NCI-H2171 treated with DMSO at 0.1 percent for 48 hours (cell line): ENCODE measurements at regions not wholly inside any gene's neighbourhood (a gene's known extent, or its start where the extent isn't known, plus 50 kb on each side); places are given as distances from the start of the nearest gene placed in this dataset.

Experiments
- DNase-seq: peaks from one replicate; lab custom pipeline; 2025; lab: John Stamatoyannopoulos, UW

DNA sequence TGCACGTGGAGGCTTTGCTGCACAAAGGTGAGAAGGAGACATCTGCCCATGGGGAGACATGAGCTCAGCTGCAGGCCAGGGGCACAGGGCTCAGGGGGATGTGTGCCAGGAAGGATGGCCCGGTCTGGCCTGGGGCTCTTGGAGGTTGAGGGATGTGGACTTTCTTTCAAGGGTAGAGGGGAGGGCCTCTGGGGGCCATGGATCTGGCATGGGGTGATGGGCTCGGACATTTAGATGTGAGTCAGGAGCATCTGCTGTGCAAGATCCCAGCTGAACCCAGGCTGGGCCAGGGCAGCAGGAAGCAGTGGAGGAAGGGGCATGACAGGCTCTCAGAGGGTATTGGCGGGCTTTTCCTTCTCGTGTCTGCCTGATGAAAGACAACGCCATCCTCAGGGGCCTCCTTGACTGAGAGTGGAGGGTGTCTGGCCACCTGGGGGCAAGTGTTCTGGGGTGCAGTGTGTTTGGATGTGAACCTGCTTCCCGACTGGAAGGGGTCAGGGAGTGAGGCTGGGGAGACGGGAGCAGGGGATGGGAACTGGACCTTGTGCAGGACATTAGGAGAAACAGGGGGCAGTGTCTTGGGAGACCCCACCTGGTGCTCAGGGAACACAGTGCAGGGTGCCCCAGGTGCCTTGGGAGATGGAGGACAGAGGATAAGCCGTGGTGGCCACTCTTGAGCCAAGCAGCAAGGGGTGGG is 156.1 kb downstream of the ERMARD start:
- DNase-seq: no peak

DNA sequence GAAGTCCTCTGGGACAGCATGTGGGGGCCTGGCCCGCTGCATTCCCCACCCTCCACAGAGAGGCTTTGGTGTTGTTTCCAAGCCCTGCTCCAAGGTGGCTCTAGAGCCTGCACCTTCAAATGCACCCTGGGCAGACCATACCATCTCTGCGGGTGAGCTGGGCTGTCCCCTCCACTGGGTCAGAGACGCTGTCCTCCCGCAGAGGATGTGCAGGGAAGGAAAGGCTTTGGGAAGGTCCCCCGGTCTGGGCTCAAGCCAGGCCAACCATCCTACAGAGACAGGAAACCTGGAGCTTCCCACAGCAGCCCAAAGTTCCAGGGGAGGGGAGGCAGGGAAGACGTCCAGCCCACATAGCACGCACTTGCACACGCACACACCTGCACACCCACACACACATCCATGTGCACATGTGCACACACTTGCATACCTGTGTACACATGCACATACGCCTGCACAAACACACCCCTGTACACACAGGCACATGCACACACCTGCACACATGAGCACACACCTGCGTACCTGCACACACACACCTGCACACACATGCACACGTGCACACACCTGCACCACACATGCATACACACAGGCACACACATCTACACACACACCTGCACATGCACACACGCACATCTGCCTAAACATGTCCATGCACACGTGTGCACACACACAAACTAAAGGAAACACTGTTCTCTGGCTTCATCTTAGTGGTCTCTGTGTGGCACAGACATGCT is 155.4 kb downstream of the ERMARD start:
- DNase-seq: no peak

DNA sequence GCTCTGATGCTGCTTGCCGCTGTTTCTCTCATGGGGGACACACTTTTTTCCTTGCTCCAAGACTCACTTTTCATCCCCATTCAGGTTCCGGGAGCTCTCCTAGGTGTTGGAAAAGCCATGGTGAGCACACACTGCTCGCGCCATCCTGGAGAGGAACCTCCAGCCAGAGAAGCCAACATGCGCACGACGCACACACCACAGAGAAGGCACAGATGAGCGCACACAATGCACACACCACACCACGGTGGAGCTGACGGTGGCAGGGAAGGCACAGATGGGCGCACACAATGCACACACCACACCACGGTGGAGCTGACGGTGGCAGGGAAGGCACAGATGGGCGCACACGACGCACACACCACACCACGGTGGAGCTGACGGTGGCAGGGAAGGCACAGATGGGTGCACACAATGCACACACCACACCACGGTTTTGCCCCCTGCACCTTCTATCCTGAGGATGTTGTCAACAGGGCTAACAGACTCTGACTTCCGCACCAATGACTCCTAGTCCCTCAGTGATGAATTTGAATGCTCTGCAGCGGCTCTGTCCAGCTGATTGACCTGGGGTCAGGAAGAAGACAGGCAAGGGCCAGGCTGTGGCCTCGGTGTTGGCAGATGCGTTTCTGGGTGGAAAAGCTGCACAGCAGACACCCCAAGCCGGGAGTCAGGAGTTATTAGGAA is 154.7 kb downstream of the ERMARD start:
- no peak for DNase-seq

DNA sequence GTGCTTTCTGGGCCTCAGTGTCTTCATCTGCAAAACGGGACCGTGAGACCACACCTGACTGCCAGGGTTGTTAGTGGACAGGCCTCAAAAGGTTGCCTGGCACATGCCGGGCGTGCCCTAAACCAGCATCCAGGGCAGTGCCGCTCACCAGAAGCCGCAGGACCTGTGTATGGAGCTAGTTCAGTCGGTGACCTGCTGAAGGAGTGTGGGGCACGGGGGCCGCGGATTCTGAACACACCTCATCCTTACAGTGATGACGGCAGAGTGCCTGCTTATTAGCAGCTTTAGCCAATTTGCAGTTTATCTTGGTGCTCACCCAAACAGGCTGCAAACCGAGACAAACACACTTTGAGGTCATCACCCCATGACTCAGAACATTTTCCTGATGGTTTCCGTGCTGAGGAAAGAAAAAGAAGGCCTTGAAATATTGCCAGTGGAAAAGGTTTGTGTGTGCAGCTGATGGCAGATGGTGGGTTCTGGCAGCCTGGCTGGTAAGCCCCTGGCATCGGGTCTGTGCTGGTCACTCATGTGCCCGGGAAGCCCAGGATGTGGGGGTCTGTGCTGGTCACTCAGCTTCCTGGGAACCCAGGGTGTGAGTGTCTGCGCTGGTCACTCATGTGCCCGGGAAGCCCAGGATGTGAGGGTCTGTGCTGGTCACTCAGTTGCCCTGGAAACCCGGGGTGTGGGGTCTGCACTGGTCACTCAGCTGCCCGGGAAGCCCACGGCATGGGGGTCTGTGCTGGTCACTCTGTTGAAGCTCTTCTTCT is 153.8 kb downstream of the ERMARD start:
- DNase-seq: no peak

DNA sequence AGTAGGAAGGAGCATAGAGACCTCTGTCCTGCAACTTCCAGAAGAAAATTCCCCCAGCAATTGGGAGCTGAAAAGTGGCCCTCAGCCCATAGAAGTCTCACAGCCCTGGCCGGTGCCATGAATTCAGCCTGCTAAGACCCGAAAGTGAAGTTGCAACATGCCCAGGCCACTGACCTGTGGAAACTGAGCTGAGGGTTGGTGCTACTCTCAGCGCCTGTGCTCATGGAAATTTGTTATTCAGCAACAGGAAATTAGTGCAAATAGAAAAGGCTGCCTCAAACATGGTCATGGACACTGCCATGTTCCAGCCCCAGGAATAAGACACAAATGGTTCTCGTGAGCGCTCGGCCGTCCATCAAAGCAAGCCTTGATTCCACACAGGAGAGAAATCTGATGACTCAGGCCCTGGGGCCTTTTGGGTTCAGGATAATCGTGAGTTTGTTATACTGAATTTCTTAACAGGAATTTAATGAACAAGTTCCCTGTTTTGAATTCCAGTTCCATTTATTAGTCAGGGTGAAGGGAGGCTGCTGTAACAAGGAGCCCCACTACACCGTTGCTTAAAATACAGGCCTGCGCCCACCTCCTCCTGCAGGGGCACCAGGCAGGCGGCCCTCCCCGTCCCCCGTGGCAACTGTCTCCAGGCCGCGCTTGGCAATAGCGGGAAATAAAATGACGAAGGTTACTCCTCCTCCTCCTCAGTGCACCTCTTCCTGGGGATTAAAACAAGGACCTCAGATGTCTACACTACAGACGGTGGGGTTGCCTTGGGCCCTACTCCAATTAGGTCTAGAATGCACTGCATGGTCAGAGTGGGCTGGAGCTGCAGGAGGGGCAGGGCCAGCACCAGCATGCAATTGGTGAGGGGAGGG is 152.9 kb downstream of the ERMARD start:
- no peak for DNase-seq

DNA sequence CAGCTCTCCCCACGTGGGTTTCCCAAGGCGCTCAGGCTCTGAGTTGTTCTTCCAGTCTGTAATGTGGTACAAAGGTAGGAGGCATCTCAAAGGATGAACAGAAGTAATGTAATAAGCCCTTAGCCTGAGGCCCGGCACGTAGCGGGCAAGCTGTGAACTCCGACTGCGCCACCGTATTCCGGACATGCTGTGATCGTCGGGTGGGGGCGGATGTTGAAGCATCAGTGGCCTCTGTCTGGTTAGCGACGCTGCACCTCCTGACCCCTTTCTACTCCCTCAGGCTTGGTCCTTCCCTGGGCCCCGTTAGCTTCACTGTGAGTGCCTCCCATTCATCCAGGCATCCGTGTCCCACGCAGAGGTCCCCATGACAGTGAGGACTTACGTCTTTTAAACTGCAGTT is 151.7 kb downstream of the ERMARD start:
- DNase-seq: no peak

DNA sequence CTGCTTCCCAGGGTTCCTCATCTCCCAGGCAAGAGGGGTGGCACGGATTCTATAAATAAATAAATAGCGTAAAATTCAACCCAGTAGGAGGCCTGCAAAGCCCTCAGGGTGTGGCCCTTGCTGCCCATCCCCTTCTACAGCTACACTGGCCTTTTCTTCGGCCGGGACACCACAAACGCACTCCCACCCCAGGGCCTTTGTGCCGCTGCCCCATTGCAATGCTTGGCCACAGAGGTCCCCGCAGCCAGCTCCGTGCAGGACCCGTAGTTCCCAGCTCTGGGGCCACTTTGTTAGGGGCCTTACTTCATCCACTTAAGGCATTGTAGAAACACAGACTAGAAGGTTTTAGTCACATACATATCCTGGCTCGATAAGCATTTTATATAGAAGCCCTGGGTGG is 151.2 kb downstream of the ERMARD start:
- no peak for DNase-seq

DNA sequence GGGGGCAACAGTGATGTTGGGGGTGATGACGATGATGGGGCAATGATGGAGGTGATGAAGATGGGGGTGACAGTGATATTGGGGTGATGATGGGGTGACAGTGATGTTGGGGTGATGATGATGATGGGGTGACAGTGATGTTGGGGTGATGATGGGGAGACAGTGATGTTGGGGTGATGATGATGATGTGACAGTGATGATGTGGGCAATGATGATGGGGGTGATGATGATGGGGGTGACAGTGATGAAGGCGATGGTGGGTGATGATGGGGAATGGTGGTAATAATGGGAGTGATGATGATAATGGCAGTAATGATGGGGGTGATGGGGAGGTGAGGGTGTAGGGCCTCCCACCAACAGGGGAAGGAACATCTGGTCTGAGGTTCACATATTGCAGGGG is 150.6 kb downstream of the ERMARD start:
- no peak for DNase-seq

DNA sequence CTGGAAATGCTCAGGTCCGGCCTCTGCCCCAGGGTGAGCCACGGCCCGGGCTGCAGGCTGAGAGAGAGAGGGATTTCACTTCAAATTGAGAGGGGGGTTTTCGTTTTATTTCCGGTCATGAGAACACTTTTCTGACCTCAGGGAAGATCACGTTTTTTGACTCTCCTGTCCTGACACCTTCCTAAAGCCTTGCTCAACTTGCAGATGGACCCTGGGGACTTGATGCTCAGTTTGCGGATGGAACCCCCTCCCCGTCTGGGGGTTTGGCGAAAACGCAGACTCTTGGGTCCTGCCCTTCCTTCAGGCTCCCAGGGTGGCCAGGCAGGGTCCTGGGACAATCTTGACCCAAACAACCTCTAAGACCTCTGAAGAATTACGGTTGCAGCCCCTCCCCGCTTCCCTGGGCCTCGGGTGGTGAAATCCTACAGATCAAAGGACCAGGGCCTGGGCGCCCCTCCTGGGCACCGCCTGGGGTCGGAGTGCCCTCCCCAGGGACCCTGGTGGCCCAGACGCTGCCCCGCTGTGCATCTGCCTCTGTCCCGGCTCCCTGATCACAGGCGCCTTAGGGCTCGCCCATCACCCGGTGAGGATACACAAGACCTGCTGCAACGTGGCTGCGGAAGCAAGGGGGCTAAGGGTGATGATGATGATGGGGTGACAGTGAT is 148.2 kb downstream of the ERMARD start:
- no peak for DNase-seq

DNA sequence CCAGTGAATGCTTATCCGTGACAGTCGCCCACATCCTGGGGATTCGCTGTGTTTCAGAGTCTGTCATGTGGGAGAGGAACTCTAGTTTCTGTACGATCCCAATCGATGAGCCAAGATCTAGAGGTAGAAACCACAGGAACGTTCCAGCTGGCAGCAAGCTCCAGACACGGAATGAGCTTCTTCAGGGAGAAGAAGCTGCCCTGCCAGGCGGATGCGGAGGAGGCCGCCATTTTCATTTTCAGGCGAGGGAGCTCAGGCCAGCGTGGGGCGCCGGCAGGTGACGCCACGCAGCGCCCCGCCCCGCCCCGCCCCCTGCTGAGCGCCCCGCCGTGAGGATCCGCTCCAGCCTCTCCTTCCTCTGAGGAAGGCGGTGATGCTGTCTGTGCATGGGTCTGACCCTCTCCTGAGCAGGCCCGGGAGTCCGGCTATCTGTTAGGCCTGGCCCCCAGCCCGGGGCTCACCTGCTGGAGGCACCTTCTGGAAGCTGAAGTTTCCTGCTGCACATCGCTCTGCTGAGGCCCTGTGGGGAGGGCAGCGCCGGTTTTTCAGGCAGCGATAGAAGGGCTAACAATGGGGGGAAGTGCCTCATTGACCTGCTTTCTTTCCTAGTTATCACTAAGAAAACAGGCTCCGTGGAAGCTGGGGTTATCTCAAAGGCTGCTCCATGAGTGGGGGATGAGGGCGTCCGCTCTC is 147.5 kb downstream of the ERMARD start:
- DNase-seq: no peak

DNA sequence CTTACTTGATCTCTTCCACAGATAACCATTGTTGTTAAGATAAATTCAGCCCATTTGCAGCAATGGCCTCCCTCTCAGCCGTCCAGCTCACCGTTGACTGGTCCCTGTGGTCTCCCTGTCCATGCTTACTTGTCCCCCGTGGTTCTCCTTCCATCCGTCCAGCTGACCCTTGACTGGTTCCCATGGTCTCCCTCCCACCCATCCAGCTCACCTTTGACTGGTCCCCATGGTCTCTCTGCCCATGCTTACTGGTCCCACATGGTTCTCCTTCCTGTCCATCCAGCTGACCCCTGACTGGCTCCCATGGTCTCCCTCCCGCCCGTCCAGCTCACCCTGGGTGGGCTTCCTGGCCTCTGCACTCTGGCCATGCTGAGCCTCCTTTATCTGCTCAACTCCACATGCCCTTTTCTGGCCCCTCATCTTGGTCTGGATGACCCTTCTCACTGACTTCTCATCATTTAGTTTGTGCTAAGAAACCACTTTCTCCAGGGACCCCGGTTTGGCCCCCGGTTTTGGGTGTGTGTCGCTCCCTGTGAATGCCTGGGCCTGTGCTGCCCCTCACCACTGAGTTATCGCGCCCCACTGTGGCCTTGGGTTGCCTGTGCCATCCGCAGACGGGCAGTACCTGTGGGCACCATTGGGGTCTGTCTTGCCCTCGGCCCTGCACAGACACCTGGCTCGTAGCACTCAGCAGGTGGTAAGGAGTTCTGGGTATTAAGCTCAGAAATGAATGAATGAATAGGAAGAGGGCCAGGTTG is 146.4 kb downstream of the ERMARD start:
- DNase-seq: no peak

DNA sequence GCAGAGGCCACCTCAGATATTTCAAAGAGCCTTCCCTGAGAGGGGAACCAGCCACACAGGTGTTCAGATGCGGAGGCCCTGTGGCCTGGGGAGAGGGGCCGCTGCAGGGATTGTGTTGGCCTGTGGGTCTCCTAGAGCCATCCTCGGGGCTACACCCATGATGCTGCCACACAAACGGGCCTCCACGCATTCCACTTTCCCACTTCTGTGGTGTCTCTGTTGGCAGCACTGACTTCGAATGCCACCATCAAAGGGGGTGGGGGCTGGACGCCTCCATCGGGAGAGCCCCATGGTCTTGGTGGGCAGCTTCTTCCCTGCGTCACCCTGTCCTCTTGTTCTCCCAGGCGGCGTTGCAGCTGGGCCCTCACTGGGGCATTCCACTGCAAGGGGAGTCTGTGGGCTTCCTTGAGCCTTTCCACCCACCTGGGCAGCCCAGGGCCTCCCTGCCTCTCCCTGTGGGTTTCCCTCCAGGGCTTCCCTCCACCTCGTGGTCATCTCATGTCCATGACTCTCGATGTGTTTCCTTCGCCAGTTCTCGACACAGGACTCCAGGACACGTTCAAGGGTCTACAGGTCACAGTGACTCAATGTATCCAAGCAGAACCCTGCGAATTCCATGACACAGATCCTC is 145.5 kb downstream of the ERMARD start:
- no peak for DNase-seq

DNA sequence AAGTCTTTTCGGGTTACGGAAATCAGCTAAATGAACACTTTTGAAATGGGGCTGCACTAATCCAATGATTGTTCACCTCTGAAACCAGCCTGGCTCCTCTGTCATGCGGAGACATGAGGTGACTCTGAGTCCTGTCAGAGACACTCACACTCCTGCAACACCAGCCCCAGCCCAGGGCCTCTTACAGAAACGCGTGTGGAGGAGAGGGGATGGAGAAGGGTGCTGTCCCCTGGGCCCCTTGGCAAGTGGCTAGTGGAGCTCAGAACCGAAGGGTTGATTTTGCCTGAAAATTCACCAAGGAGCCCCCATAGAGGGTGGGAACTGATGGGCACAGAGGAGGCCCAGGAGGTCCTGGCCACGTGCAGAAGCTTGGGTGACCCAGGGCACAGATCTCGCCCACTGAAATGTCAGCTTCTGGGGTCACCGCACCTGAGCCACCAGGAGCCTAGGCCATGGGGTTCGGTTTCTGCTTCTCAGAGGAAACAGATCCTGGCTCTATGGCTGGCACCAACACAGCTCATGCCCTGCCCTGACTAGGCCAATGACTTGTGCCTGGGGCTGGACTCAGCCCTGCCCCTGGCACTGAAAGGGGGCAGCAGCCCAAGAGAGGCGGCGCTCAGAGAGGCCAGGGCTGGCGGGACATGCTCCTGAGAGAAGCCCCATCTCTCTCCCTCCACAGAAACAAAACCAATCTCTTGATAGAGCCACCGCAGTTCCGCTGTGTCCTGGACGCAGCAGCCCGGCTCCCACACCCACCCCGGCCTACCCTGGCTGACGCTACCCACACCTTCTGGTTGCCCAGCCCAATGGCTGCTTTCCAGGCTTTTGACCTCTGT is 144.7 kb downstream of the ERMARD start:
- DNase-seq: no peak

DNA sequence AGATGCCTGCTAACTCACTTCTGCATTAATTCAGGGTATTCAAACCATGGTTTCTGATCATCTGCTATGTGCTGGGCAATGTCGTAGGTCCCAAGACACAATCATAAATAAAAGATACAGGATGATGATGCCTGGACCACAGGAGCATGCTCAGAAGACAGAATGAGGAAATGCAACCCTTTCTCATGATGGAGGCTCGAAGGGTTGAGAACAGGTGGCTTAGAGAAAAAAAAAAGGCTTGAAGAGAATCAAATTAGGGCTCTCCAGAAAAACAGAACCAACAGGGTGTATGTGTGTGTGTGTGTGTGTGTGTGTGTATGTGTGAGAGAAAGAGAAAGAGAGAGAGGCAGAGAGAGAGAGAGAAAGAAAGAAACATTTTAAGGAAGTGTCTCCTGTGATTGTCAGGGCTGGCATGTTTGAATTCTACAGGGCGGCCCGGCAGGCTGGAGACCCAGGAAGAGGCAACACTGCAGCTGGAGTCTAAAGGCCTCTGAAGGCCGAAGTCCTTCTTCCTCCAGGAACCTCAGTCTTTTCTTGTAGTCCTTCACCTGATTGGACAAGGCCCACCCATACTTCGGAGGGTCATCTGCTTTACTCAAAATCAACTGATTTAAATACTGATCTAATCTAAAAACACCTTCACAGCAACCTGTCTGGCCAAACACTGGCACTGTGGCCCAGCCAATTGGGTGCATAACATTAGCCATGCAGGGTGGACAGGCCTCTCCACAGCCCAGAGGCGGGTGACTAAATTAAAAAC is 143.8 kb downstream of the ERMARD start:
- DNase-seq: peak; percentile 26

DNA sequence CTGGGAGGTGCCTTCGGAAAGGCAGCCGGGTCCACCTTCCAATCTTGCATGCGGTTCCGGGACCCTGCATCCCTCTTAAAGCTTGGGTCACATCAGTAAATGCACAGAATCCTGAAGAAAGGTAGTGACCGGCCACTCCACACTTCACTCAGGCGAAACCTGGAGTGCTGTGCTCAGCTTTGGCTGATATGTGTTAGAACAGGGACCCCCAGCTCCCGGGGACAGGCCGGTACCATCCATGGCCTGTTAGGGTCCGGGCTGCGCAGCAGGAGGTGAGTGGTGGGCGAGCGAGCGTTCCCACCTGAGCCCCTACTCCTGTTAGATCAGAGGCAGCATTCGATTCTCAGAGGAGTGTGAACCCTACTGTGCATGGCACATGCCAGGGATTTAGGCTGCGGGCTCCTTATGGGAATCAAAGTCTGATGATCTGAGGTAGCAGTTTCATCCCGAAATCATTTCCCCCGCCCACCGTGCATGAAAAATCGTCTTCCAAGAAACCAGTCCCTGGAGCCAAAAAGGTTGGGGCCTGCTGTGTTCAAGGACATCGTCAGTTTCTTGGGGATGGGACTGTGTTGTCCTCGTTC is 143.0 kb downstream of the ERMARD start:
- DNase-seq: no peak

DNA sequence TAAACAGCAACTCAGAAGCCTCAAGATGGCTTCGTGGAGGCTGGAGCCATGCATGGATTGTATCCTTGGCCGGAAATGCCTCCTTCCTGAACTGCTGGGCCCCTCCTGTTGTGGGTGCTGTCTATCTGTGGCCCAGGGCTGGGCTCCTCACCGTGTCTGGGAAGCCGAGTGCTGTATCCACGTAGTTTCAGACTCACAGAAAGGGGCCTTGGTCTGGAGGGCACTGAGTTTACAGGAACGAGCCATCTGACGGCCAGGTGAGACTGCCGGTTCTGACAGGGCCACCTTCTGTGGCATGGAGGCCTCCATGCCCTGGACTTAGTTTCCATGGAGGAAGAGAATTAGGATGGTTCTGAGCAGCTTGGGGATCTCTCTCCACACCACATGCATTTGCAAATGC is 142.2 kb downstream of the ERMARD start:
- DNase-seq: no peak

DNA sequence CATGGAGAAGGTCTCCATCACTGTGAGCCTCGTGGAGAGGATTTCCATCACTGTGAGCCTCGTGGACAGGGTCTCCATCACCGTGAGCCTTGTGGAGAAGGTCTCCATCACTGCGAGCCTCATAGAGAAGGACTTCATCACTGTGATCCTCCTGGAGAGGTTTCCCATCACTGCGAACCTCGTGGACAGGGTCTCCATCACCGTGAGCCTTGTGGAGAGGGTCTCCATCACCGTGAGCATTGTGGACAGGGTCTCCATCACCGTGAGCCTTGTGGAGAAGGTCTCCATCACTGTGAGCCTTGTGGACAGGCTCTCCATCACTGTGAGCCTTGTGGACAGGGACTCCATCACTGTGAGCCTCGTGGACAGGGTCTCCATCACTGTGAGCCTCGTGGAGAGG is 140.4 kb downstream of the ERMARD start:
- DNase-seq: no peak
